ENCODE measurements at regions not wholly inside any gene's neighbourhood (a gene's known extent, or its start where the extent isn't known, plus 50 kb on each side); places are given as distances from the start of the nearest gene placed in this dataset.
A peak's percentile ranks its signal among the peaks of the same experiment; 100 is the strongest.

DNA sequence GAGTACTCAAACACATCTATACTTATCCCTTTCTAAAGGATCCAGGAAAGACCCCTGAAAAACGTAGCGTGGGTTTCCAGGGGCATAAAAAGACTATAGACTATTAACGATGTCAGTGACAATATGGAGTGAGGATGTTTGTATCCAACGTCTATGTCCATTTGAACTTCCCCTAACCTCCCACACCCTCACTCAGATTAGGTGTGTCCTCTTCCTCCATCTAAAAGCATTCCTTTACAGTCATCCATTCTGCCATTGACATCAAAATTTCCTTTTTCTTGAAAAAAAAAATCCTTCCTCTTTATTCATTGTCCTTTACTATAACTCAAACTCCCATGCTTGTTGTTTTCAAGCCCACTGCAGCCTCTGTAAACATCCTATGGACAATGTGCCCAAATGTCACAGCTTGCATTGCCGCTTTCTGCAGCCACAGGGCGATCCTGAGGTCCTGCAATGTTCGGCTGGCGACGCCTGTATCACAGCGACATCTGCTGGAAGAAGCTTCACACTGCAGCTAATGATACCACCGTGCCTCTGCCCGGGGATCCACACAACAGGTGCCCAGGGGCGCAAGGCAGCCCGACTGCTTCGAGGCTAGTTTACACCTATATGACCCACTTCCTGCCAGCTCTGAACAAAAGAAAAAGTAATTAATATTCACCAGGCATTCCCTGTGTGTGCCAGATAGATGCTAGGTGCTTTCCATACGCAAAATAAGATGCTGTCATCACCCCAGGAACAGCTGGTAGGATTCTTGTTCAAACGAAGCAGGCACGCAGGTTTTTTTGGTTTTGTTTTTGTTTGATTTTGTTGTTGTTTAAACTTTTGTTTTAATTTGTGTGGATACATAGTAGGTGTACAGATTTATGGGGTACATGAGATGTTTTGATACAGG, 267.9 kb upstream of the GHITM start:
- TF ChIP-seq, protein P1, sequence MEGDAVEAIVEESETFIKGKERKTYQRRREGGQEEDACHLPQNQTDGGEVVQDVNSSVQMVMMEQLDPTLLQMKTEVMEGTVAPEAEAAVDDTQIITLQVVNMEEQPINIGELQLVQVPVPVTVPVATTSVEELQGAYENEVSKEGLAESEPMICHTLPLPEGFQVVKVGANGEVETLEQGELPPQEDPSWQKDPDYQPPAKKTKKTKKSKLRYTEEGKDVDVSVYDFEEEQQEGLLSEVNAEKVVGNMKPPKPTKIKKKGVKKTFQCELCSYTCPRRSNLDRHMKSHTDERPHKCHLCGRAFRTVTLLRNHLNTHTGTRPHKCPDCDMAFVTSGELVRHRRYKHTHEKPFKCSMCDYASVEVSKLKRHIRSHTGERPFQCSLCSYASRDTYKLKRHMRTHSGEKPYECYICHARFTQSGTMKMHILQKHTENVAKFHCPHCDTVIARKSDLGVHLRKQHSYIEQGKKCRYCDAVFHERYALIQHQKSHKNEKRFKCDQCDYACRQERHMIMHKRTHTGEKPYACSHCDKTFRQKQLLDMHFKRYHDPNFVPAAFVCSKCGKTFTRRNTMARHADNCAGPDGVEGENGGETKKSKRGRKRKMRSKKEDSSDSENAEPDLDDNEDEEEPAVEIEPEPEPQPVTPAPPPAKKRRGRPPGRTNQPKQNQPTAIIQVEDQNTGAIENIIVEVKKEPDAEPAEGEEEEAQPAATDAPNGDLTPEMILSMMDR (IDR thresholded peaks at IDR 0.05): peak; percentile 53
- TF ChIP-seq HOXA7 (CRISPR knock-in tag; IDR thresholded peaks at IDR 0.05): no peak
- TF ChIP-seq EP300 (IDR thresholded peaks at IDR 0.05): no peak
- TF ChIP-seq ZFP36 (IDR thresholded peaks at IDR 0.05; ENCODE audit: borderline replicate concordance, partially characterized antibody): no peak
- no peak for TF ChIP-seq NPAS2 (CRISPR knock-in tag; IDR thresholded peaks at IDR 0.05; ENCODE audit: borderline replicate concordance)
- TF ChIP-seq, protein P2, sequence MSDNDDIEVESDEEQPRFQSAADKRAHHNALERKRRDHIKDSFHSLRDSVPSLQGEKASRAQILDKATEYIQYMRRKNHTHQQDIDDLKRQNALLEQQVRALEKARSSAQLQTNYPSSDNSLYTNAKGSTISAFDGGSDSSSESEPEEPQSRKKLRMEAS (IDR thresholded peaks at IDR 0.05): no peak

Measured in A549 (cell line).